D721Med (cell line): ENCODE measurements at regions not wholly inside any gene's neighbourhood (a gene's known extent, or its start where the extent isn't known, plus 50 kb on each side); places are given as distances from the start of the nearest gene placed in this dataset.

Experiments
- DNase-seq: peaks from one replicate; pipeline ENCODE4 v3.0.0; 2011; ENCODE audit warnings: low spot score; ENCODE audit not compliant: insufficient read length
- FAIRE-seq: peaks from 2 replicates; lab custom pipeline; 2011; peaks lifted over from hg19 to GRCh38; lab: Jason Lieb, UNC
- CTCF ChIP-seq: IDR thresholded peaks from 2 replicates; pipeline ENCODE4 v1.5.1; 2012; ENCODE audit warnings: mild to moderate bottlenecking, control low read depth; ENCODE audit not compliant: insufficient read depth; ENCODE audit errors: missing control alignments

- TF ChIP-seq CTCF = no peak
These were observed 115.6 kb upstream of the HDAC4 start for GRCh38 chr2:239516286-239516953.

DNA sequence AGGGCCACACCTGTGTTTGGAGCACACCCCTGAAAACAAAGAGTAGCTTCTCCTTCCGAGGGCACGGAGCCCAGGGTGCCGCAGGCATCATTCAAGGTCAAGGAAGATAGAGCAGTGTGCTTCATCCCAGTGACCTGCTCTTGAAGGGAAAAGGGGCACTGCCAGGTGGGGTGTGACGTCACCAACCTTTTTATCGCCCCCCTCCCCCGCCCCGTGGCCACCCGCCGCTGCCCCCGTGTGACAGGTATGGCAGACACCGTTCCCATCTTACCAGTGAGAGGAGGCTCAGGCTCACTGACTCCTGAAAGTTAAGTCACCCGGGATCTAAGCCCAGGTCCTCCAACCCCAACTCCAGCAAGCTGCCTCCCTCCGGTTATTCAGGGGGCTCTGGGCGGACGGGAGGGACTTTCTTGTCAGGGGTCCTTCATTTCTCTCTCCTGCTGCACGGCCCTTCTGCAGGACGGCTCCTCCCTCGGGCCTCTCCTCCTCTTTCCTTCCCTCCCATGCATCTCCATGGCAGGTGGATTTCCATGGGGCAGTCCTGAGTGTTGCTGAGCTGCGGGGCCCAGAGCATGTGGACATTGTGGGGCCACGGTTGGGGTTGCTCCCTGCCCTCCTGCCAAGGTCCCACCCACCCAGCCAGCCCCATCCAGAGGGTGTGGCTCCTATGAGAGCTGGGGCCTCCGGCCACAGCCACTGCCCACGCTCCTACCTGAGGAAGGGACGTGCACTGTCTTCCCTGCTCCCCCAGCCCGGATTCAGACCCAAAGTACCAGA is 114.1 kb upstream of the HDAC4 start:
- no peak for DNase-seq
- FAIRE-seq = no peak
- TF ChIP-seq CTCF = no peak

More at GRCh38 chr2:239516286-239516953, 115.6 kb upstream of the HDAC4 start:
- FAIRE-seq (no peak), DNase-seq (no peak)

DNA sequence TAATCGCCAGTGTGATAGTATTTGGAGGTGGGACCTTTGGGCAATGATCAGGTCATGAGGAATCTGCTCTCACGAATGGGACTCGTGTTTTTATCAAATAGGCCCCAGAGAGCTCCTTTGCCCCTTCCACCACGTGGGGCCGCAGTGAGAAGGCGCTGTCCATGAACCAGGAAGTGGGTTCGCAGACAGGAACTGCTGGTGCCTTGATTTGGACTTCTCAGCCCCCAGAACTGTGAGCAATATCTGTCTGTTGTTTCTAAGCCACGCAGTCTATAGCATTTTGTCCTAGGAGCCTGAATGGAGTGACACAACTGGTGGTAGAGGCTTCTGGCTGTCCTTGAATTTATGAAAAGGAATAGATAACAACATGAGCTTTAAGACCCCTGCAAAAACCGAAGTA is 111.2 kb upstream of the HDAC4 start:
- no peak for DNase-seq

GRCh38 chr2:239509373-239510143 is 108.7 kb upstream of the HDAC4 start:
- DNase-seq (no peak), FAIRE-seq (no peak)
- no peak for TF ChIP-seq CTCF

More for the DNA sequence above, 111.2 kb upstream of the HDAC4 start:
- no peak for TF ChIP-seq CTCF
- no peak for FAIRE-seq

- no peak for DNase-seq
- FAIRE-seq = no peak
- TF ChIP-seq CTCF = no peak
These were observed 107.4 kb upstream of the HDAC4 start for GRCh38 chr2:239508261-239508660.

GRCh38 chr2:239507576-239508258 is 106.9 kb upstream of the HDAC4 start:
- DNase-seq (no peak), FAIRE-seq (no peak)
- TF ChIP-seq CTCF = no peak
